NAMALWA (cell line): ENCODE measurements at regions not wholly inside any gene's neighbourhood (a gene's known extent, or its start where the extent isn't known, plus 50 kb on each side); places are given as distances from the start of the nearest gene placed in this dataset.

Experiments used
- DNase-seq: peaks from one replicate; pipeline ENCODE4 v3.0.0-alpha.2; 2015; ENCODE audit warnings: low spot score

DNA sequence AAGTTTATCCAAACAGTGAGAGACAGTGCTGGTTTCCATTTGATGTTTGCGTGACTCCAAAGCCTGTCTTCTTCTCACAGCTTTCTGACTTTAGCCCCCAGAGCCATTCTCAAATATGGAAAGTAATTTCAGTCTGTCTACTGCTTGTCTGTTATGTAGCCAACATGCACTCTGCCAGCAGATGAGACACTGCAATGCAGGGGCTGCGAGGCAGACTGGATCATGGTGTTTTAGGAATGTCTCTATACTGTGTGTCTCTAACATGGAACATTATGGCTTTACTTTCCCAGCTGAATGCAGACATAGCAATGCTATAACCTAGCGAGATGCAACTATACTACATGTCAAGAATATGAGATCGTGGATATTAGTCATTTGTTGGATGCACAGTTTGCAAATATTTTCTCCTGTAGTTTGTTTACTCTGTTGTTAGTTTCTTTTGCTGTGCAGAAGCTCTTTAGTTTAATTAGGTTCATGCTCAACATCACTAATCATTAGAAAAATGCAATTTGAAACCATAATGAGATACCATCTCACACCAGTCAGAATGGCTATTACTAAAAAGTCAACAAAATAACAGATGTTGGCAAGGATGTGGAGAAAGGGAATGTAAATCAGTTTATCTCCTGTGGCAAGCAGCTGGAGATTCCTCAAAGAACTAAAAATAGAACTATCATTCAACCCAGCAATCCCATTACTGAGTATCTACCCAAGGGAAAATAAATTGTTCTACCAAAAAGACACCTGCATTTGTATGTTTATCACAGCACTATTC lies 235.8 kb upstream of the TMTC1 start:
- DNase-seq: no peak

GRCh38 chr12:30016540-30017055 lies 232.9 kb upstream of the TMTC1 start:
- no peak for DNase-seq

GRCh38 chr12:30015631-30016337 lies 232.0 kb upstream of the TMTC1 start:
- no peak for DNase-seq

DNA sequence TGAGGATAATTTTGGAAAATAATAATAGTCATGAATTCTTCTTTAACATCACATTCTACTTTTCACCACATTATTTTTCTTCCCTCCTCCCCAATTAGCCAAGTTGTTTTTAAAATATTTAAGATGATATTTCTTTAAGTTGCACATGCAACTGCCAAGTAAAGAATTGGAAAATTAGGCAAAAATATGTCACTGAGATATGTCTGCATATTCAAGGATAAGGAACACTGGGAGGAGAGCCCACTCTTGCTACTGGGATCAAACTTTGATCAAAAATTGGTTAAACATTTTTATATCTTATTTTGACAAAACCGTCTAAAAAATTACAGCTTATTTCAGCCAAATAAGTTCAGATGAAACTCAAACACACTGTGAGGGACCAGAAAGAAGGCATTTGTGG lies 231.2 kb upstream of the TMTC1 start:
- DNase-seq: no peak

DNA sequence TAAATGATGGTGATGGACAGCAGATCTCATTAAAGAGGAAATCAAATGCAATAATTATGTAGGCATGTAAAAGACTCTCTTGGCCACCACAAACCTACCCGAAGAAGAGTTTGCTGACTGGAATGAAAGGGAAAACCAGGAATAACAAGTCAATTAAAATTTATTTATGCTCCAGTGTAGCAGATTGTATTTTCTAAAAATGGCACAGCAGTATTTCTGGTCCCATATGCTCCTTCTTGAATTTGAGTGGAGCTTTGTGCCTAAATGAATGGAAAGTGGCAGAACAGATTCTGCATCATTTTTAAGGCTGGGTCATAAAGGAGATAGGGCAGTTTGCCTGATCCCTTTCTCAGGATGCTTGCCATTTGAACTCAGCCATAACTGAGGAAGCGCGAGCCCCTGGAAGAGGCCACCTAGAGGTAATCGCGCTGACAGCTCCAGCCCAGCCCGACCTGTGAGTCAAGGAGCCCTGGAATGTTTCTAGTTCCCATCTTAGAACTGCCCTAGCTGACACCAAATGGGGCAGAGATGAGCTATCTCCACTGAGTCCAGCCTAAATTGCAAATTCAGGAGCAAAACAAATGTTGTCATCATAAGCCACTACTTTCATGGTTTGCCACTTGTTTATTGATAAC lies 229.2 kb upstream of the TMTC1 start:
- DNase-seq: no peak

DNA sequence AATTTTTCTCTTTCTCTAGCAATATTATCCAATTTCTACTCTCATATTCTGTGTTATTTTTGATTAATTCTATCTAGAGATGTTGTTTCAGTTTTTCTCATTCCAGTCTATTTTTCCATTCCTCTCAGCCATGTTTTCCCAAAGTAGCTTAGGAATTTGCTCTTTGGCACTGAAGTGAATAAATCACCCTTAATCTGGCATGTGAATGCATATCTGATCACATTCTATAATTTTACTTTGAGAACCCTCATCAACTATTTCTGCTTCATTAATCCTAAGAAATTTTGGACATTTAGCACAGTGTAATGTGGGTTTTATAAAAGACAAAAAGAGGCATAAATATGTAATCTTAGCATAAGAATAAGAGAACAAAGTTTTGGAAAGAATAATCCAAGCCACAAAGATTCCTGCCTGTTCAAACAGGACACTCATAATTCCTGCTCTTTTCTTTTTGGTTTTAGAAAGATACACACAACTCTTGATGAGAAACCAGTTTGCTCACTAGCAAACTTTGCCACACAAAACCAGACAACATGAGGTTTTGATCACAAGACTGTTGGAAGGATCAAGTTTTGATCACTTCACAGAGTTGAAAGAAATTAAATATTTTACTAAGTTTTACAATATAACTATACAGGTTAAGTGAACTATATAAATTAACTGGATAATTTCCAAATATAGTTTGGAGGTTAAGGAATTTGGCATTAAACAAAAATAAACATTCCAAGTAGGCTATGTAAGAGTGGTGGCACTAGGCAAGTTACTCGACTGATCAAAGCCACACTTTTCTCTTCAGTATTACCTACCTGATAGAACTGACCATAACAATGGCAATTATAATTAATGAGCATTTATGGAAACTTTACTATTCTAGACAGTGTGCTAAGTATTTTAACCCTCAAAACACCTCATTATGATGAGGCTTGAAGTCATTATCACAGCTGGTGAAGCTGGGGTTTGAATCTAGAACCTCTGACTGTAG lies 226.6 kb upstream of the TMTC1 start:
- no peak for DNase-seq

DNA sequence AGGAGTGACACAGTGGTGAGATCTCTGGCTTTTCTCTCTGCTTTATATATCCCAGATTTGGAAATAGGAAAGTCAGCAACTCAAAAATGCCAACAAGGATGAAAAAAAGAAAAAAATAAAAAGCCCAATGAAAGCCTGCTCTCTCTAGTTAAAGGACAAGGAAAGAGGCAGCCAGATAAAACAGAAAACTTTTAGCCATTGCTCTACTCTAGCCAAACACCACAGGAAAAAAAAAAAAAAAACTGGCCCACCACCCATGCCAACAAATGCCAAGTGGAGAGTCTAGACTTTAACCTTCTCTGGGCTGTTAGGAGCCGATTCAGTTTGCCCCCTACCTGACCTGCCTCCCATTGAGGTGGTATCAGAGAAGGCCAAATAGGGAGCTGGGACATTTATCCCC lies 222.3 kb upstream of the TMTC1 start:
- DNase-seq: no peak

- DNase-seq: no peak
Observed at GRCh38 chr12:30003321-30003720, 219.6 kb upstream of the TMTC1 start.

DNA sequence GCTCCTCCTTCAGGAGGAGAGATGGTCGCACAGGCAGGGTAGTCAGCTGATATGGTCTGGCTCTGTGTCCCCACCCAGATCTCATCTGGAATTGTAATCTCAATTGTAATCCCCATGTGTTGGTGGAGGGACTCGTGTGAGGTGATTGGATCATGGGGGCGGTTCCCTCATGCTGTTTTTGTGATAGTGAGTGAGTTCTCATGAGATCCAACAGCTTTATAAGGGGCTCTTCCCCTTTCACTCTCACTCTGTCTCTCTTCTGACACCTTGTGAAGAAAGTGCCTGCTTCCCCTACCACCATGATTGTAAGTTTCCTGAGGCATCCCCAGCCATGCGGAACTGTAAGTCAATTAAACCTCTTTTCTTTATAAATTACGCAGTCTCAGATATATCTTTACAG lies 218.9 kb upstream of the TMTC1 start:
- no peak for DNase-seq

DNA sequence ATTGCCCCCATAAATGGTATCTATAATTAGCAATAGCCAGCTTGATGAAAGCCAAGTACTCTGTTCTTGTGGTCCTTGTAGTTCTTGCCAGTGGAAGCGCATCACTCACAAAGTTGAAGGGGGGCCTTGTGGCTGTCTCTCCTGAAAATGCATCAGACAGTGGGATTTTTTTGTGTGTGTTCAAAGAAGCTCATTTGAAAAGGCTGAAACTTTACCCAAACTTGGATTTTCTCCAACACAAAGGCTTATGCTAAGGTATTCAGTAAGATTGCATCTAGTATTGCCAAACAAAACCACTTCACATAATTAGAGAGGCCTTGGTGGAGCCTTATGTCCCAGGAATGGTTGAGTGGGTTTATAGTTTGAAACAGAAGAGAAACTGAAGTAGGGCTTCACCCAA lies 216.7 kb upstream of the TMTC1 start:
- no peak for DNase-seq

DNA sequence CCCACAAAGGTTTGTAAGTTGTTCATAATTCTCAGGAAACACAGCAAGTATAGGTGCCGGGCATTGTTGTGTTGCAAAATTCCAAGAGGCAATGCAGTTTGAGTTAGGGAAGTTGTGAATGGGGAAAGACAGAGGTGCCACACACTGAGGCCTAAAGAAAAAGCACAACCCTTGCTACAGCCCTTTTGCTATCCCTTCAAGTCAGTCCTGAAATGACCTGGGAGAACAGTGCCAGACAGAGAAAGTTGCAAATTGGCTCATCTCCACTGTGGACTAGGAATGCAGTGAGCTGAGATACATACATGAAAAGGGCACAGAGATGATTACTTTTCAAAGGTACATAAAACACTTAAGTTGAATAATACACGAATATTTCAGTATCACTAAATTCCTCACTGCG lies 213.3 kb upstream of the TMTC1 start:
- no peak for DNase-seq

GRCh38 chr12:29992366-29992765 lies 208.6 kb upstream of the TMTC1 start:
- no peak for DNase-seq

GRCh38 chr12:29991924-29992323 lies 208.2 kb upstream of the TMTC1 start:
- no peak for DNase-seq

GRCh38 chr12:29990971-29991370 lies 207.2 kb upstream of the TMTC1 start:
- DNase-seq: no peak

- DNase-seq: no peak
Observed at GRCh38 chr12:29983851-29984250, 200.1 kb upstream of the TMTC1 start.

DNA sequence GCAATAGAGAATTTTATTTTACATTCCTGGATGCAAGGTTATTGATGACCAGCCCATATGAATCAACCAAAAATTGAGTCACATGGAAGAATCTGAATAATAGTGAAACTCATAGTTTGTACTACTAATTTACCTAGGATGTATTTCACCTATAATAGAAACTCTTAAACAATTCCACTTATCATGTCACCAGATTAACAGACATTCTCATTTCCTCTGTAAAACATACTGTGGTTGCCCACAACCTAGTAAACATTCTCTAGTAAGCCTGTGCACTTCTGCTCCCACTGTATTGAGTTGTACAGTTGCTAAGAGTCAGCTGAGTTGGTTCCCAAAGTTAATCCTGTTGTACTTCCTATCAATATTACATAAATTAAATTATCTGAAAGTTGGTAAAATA lies 196.6 kb upstream of the TMTC1 start:
- no peak for DNase-seq

DNA sequence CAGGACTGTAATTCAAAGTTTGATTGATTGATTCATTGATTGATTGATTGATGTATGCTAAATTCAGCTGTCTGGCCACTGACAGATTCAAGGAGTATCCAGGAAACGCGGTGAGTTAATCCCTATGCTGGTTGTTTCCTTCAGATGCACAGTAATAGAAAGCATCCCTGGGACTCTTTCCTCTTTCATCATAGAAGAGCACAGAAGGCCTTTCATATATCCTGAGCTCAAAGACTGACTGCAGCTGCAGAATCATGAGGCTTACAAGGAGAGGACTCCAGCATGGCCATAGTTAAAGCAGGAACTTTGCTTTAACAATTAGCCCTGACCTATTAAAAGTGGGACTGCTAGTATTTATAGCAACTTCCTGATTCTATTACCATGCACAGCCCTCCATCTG lies 187.7 kb upstream of the TMTC1 start:
- DNase-seq: no peak

- no peak for DNase-seq
Observed at GRCh38 chr12:29970501-29970900, 186.8 kb upstream of the TMTC1 start.

GRCh38 chr12:29962276-29963035 lies 178.7 kb upstream of the TMTC1 start:
- DNase-seq: no peak

DNA sequence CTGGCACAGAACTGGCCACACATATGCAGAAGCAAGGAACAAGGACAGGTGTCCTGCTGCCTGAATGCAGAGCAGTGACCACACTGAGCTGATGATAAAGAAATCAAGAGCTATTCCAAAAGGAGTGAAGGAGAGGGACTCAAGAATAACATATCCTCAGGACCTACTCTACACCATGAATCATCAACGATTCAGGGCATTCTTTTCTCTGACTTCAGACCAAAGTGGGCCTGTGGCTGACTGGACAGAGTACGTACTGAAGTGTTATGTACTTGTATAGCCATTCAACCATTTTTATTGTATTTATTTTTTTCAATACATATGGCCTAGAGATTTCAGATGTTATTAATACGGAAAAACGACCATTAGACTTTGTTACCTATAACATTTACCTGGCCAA lies 177.5 kb upstream of the TMTC1 start:
- DNase-seq: no peak

GRCh38 chr12:29960122-29960521 lies 176.4 kb upstream of the TMTC1 start:
- DNase-seq: no peak
